Activated CD4-positive, alpha-beta T cell treated with anti-CD3 and anti-CD28 coated beads, Interleukin-2, amount 50 U/mL, for 16 hours (primary cell): ENCODE measurements at regions not wholly inside any gene's neighbourhood (a gene's known extent, or its start where the extent isn't known, plus 50 kb on each side); places are given as distances from the start of the nearest gene placed in this dataset.

ENCODE experiments used
- DNase-seq: peaks from one replicate; pipeline ENCODE4 v3.0.0-alpha.2; 2020

GRCh38 chr5:6059137-6059800 is 319.1 kb downstream of the MED10 start:
- DNase-seq = no peak

GRCh38 chr5:6058055-6058715 is 320.2 kb downstream of the MED10 start:
- DNase-seq = no peak

GRCh38 chr5:6056280-6056679 is 322.1 kb downstream of the MED10 start:
- DNase-seq = no peak

GRCh38 chr5:6049662-6050061 is 328.7 kb downstream of the MED10 start:
- DNase-seq = no peak

GRCh38 chr5:6048746-6049145 is 329.6 kb downstream of the MED10 start:
- no peak for DNase-seq

GRCh38 chr5:6046296-6046967 is 331.9 kb downstream of the MED10 start:
- DNase-seq = no peak

GRCh38 chr5:6043491-6044310 is 334.6 kb downstream of the MED10 start:
- DNase-seq = no peak

GRCh38 chr5:6041977-6042550 is 336.3 kb downstream of the MED10 start:
- DNase-seq = no peak

GRCh38 chr5:6039111-6039510 is 339.2 kb downstream of the MED10 start:
- DNase-seq = no peak

- DNase-seq = no peak
Observed at GRCh38 chr5:6036006-6036405, 342.3 kb downstream of the MED10 start.

- no peak for DNase-seq
Observed at GRCh38 chr5:6029811-6030271, 348.5 kb downstream of the MED10 start.

GRCh38 chr5:6026766-6027406 is 351.5 kb downstream of the MED10 start:
- no peak for DNase-seq

GRCh38 chr5:6019612-6020011 is 358.7 kb downstream of the MED10 start:
- DNase-seq = no peak

GRCh38 chr5:6013506-6013905 is 364.8 kb downstream of the MED10 start:
- no peak for DNase-seq

- no peak for DNase-seq
Observed at GRCh38 chr5:6011199-6011598, 367.1 kb downstream of the MED10 start.

- DNase-seq = no peak
Observed at GRCh38 chr5:6006838-6007314, 371.5 kb downstream of the MED10 start.

GRCh38 chr5:6003040-6003825 is 375.1 kb downstream of the MED10 start:
- no peak for DNase-seq

GRCh38 chr5:6000867-6001266 is 377.5 kb downstream of the MED10 start:
- DNase-seq = no peak

GRCh38 chr5:5995819-5996218 is 382.5 kb downstream of the MED10 start:
- no peak for DNase-seq

- no peak for DNase-seq
Observed at GRCh38 chr5:5986492-5987178, 391.7 kb downstream of the MED10 start.

GRCh38 chr5:5985332-5985731 is 393.0 kb downstream of the MED10 start:
- DNase-seq = no peak
